ENCODE measurements at regions not wholly inside any gene's neighbourhood (a gene's known extent, or its start where the extent isn't known, plus 50 kb on each side); places are given as distances from the start of the nearest gene placed in this dataset.

GRCh38 chr12:111057701-111058425 lies 137.5 kb upstream of the MYL2 start:
- H2BK20ac ChIP-seq (ENCODE audit: low read length) = no peak overlapping the region
- H2BK120ac ChIP-seq (replicated peaks; ENCODE audit: low read depth, low read length) = no peak overlapping the region
- H2BK12ac ChIP-seq (ENCODE audit: low read depth, low read length) = no peak overlapping the region
- POLR2A ChIA-PET (ENCODE audit: partially characterized antibody) = interaction anchor here (1.1 kb wide), 1 partner anchor 93 kb away, joined by 4 read pairs; no protein-coding TSS in a partner anchor
- no peak overlapping the region for H4K8ac ChIP-seq (ENCODE audit: extremely low read depth, insufficient read depth, low read length)
- no peak overlapping the region for H4K5ac ChIP-seq (ENCODE audit: insufficient read length, low read depth, low read length)
- H2BK5ac ChIP-seq (ENCODE audit: low read depth, low read length) = no peak overlapping the region
- peaks cover 2 to 6% of the 10 kb centered on the region in 2 experiments for H4K20me1 ChIP-seq (replicated peaks in 1 of 2; ENCODE audit: control insufficient read depth in 1 of 2, insufficient read depth in 2 of 2, low read length in 2 of 2)
- H3K56ac ChIP-seq (replicated peaks; ENCODE audit: insufficient read length, low read depth, low read length) = no peak overlapping the region
- H3K79me2 ChIP-seq (ENCODE audit: control insufficient read depth in 1 of 2, insufficient read depth in 2 of 2, low read length in 2 of 2) = peaks cover 0 to 3% of the 10 kb centered on the region in 2 experiments; a peak in 1 of 4 replicates
- H3K4me3 ChIP-seq (ENCODE audit: extremely low read depth in 1 of 4, insufficient read depth in 2 of 4, low read depth in 3 of 4, low read length in 4 of 4) = no peak overlapping the region
- H3K23me2 ChIP-seq (ENCODE audit: low read depth, low read length) = no peaks in the 10 kb centered on the region
- no peak overlapping the region for H4K91ac ChIP-seq (replicated peaks; ENCODE audit: insufficient read length, low read length)
- CTCF ChIA-PET (ENCODE audit: partially characterized antibody) = interaction anchor here (0.8 to 1.3 kb wide), 2 partner anchors 11 to 19 kb away, joined by 3 read pairs; no protein-coding TSS in a partner anchor
- no peak overlapping the region for H3K23ac ChIP-seq (ENCODE audit: insufficient read length)
- no peak overlapping the region for H3K4ac ChIP-seq (replicated peaks; ENCODE audit: insufficient read length, low read depth, low read length)
- no peak overlapping the region for H3K27ac ChIP-seq (ENCODE audit: low read depth, low read length)
- H3K9me3 ChIP-seq (ENCODE audit: insufficient read depth in 2 of 2, low read depth in 1 of 2, low read length in 1 of 2) = no peaks in the 10 kb centered on the region
- no peaks in the 10 kb centered on the region; a peak in 1 of 7 replicates for H3K27me3 ChIP-seq (replicated peaks in 1 of 4; ENCODE audit: control insufficient read depth in 3 of 4, extremely low read depth in 1 of 4, insufficient read depth in 3 of 4, low read length in 3 of 4)
- no peak for FAIRE-seq
- 92% methylated on average over 7 of the region's 7 CpGs; no CpG with 5 or more reads in 1 of the 2 experiments for WGBS, 2 experiments (ENCODE audit: extremely low coverage in 1 of 2, insufficient coverage in 1 of 2, insufficient read length in 1 of 2, insufficient replicate concordance in 2 of 2, low coverage in 1 of 2, low lambda C conversion rate in 2 of 2, missing lambda C conversion rate in 1 of 2)
- H3K36me3 ChIP-seq (ENCODE audit: control insufficient read depth in 2 of 4, insufficient read depth in 4 of 4, low read length in 3 of 4) = no peaks in the 10 kb centered on the region
- H3K4me2 ChIP-seq (ENCODE audit: insufficient read depth in 1 of 2, low read depth in 2 of 2, low read length in 2 of 2) = no peak overlapping the region
- no peak for DNase-seq (ENCODE audit: low read depth in 1 of 2, low spot score in 2 of 2)
- H3K9ac ChIP-seq (replicated peaks in 1 of 4; ENCODE audit: extremely low read depth in 1 of 4, low read depth in 3 of 4, low read length in 3 of 4) = no peak overlapping the region
- H2AK5ac ChIP-seq (ENCODE audit: low read depth, low read length) = no peak overlapping the region
- no peak overlapping the region for H3K18ac ChIP-seq (ENCODE audit: extremely low read depth, low read length)
- H3K4me1 ChIP-seq (replicated peaks in 1 of 4; ENCODE audit: control insufficient read depth in 3 of 4, insufficient read depth in 4 of 4, low read length in 3 of 4) = peaks cover 0 to 16% (median 9%) of the 10 kb centered on the region in 4 experiments; a peak in 5 of 7 replicates
- no peak overlapping the region for H3K14ac ChIP-seq (ENCODE audit: insufficient read length)
- H2BK15ac ChIP-seq (ENCODE audit: low read length) = no peak overlapping the region
- H3K79me1 ChIP-seq (ENCODE audit: low read depth, low read length) = peaks cover 17% of the 10 kb centered on the region
- H2AFZ ChIP-seq (ENCODE audit: low read length) = no peak overlapping the region
- TF ChIP-seq RXRA (IDR thresholded peaks at IDR 0.05; ENCODE audit: insufficient read depth, low read depth, low read length) (no peak), RAD21 (IDR thresholded peaks at IDR 0.05 in 1 of 2, conservative IDR thresholded peaks at IDR 0.05 in 1 of 2; ENCODE audit: low read depth in 2 of 2, low read length in 2 of 2) (no peak), SIRT6 (IDR thresholded peaks at IDR 0.05; ENCODE audit: low read length) (no peak), YY1 (IDR thresholded peaks at IDR 0.05; ENCODE audit: low read depth, low read length) (no peak), CBX8 (IDR thresholded peaks at IDR 0.05; ENCODE audit: borderline replicate concordance, low read depth, low read length) (no peak), RFX5 (IDR thresholded peaks at IDR 0.05; ENCODE audit: borderline replicate concordance, low read depth, low read length) (no peak), CEBPB (IDR thresholded peaks at IDR 0.05; ENCODE audit: low read depth, low read length) (no peak), USF2 (IDR thresholded peaks at IDR 0.05; ENCODE audit: low read length) (no peak), CTBP2 (IDR thresholded peaks at IDR 0.05; ENCODE audit: borderline replicate concordance, insufficient read depth, insufficient read length, low read length) (no peak), CHD2 (IDR thresholded peaks at IDR 0.05; ENCODE audit: low read length) (no peak), HDAC6 (IDR thresholded peaks at IDR 0.05; ENCODE audit: low read depth, low read length) (no peak), BCL11A (IDR thresholded peaks at IDR 0.05; ENCODE audit: low read depth in 2 of 2, low read length in 2 of 2) (no peak)
